ENCODE measurements at regions not wholly inside any gene's neighbourhood (a gene's known extent, or its start where the extent isn't known, plus 50 kb on each side); places are given as distances from the start of the nearest gene placed in this dataset.
"Not testable (repeated sequence)": the region's sequence is repeated elsewhere in the genome, so short reads cannot be mapped to it uniquely, and the experiment has no call there.

DNA sequence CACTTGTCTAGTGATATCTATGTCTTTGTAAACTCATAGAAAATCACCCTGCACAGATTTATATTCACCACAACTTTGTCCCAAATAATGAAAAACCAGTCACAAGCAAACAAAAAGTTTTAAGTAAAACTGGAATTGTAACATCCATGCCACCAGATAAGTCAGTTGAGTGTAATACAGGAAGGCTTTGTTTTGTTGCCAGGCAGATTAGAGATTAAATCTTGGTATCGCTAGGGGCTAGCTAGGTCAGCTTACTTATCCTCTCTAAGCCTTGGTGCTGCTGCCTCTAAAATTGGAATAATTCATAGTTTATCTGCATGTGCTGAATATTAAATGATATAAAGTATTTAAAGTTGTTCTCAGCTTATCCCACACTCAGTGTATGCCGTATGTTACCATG, 1062.5 kb downstream of the CDH9 start:
- DNase-seq (ENCODE audit: low spot score), result no peak

DNA sequence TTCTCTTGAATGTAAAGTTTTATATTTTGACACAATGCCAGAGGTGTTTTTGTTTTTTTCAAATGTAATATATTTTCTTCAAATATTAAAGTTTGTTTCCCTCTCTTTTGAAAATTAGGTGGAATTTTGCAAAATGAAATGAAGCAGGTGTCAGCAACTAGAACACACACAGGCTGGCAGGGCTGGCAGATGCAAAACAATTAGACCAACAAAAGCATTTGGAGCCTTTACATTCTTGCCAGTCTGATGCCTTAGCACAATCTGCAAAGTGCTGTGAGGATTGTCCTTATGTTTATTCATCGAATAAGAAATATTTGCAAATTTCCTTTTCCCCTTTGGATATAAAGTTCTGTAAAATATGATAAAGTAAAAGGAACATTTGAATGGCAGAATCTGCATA, 1063.9 kb downstream of the CDH9 start:
- DNase-seq (ENCODE audit: low spot score), result no peak

DNA sequence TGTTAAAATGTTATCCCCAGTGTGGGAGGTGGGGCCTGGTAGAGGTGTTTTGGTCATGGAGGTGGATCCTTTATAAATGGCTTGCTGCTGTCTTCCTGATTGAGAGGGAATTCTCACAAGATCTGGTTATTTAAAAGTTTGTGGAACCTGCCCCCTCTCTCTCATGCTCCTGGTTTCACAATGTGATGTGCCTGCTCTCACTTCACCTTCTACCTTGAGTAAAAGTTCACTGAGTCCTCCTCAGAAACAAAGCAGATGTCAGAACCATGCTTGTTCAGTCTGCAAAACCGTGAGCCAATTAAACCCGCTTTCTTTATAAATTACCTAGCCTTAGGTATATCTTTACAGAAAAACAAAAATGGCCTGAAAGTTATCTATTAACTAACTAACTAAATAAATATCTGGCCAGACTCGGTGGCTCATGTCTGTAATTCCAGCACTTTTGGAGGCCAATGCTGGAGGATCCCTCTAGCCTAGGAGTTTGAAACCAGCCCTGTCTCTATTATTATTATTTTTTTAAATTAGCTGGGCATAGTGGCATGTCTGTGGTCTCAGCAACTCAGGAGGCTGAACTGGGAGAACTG, 1067.4 kb downstream of the CDH9 start:
- no peak for DNase-seq (ENCODE audit: low spot score)

DNA sequence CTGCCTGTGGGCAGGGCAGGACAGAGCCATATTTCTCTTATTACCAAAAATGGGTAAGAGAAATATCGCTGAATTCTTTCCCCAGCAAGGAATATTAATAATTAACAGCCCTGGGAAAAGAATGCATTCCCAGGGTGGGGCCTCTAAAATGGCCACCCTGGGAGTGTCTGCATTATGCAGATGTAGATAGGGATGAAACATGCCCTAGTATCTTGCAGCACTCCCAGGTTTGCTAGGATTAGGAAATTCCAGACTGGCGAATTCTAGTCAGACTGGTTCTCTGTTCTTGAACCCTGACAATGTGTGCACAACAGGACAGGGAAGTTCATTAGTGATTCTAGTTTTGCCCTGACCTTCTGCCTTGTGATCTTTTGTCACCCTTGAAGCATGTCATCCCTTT, 1069.3 kb downstream of the CDH9 start:
- DNase-seq (ENCODE audit: low spot score), result not testable (repeated sequence)

DNA sequence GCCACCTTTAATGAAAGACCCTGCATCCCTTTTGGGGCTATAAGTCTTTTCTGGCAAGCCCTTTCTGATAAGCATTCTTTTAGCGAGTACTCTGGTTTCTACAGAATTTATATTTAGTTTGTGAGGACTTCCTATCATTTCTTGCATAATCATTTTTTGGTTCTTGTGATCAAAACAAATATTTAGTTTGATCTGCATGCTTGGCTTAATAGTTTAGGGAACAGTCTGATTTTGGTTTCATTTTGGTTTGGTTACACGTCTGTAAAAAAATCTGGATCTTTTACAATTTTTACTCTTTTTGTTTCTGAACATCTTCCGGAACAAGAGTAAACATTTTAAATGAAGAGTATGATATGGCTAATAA, 1074.4 kb downstream of the CDH9 start:
- DNase-seq (ENCODE audit: low spot score), result no peak

DNA sequence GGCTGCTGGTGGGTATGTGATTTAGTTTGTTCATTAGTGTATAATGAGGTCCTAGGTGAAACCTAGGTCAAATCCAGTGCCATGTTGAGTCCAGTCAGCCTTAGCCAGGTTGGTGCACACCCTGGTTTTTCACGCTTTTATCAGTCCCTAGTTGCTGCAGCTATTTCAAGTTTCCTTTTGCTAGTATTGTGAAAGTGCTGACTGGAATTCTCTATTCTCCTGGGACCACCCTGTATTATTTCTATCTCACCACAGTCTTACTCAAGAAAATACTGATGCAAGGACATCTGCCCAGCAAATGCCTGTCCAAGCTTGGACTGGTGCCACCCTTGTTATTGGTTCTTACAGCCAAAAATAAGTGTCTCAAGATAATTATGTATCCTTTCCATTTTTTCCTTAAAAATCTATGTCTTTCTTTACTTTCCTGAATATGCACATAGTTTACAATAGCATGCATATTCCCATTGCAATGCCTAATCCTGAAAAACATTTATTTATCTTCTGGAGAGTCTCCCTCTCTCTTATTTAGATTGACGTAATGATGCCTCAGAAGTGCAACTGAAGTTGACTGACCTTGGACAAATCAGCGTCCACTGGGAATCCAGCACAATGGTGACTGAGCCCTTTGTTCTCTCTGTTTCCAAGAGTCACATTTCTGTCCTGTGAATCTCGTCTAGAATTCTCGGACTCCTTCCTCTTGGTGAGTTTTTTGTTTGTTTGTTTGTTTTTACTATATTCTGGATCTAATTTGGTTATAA, 1075.0 kb downstream of the CDH9 start:
- no peak for DNase-seq (ENCODE audit: low spot score)

DNA sequence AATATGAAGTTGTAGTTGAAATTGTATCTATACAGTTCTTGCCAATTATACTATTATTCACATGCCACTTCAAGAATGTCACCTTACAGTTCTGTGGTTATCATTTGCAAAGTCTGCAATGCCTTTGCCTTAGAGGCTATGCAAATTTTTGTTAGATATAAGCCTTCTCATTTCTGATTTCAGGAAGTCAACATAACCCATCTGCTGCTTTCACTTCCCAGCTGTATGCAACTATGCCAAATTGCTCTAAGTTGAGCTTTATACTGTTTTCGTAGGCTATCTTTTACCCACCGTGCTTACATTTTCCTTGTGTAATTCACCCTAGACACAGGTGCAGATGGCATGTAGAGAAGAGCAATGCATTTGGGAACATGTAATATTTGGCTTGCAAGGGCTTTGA, 1083.0 kb downstream of the CDH9 start:
- no peak for DNase-seq (ENCODE audit: low spot score)

DNA sequence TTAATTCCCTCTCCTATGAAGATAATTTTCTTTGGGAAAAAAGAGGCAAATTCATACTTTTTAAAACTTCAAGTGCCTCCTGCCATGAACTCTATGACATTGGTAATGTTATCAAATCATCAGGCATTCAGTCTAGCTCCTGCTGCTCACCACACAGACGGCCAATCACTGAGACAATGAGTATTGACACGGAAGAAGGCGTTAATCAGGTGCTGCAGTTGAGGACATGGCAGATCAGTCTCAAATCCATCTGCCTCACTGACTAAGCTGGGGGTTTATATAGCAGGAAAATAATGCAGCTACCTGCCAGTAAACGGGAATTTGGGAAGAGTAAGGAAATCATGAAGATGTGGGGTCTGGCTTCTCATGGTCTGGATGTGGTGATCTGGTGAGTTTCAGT, 1087.7 kb downstream of the CDH9 start:
- DNase-seq (ENCODE audit: low spot score), result no peak

DNA sequence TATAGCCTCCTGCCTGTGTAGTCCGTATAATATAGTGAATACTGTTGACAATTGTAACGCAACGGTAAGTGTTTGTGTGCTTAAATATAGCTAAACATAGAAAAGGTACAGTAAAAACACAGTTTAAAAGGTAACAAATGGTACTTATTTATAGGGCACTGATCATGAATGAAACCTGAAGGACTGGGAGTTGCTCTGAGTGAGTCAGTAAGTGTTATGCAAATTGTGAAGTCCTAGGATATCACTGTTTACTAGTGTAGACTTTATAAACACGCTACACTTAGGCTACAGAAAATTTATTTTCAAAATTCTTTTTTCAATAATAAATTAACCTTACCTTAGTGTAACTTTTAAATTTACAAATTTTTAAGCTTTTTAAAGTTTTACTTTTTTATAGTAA, 1090.1 kb downstream of the CDH9 start:
- no peak for DNase-seq (ENCODE audit: low spot score)

DNA sequence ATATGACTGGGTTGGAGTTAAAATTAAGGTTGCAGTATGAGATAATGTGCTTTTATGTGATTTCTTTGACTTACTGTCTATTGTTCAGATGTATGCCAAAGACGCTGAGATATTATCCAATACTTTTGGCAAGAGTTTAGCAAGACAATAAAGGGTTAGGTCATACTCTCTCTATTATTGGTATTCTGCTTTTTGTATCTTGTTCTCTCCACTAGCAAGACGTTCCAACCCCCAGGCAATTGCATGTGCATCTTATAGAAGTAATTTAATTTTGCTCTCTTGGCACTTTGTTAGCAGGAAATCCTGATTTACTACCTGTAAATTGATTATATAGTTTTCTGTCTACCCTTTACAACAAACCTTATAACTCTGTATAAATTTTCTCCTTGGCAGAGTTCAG, 1093.6 kb downstream of the CDH9 start:
- DNase-seq (ENCODE audit: low spot score), result no peak

DNA sequence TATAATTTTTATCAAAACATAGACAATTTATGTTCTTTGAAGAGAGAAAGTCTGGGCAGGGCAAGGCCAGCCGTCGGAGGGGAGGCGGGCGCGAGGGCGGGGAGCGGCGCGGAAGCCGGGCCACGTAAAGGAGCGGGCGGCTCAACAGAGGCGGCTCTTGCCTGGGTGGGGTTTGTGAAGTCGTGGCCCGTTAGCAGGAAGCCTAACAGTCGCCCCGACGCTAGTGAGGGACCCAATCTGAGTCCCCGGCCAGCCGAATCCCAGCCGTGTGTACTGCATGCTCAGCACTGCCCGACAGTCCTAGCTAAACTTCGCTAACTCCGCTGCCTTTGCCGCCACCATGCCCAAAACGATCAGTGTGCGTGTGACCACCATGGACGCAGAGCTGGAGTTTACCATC, 1129.2 kb downstream of the CDH9 start:
- DNase-seq (ENCODE audit: low spot score), result no peak

DNA sequence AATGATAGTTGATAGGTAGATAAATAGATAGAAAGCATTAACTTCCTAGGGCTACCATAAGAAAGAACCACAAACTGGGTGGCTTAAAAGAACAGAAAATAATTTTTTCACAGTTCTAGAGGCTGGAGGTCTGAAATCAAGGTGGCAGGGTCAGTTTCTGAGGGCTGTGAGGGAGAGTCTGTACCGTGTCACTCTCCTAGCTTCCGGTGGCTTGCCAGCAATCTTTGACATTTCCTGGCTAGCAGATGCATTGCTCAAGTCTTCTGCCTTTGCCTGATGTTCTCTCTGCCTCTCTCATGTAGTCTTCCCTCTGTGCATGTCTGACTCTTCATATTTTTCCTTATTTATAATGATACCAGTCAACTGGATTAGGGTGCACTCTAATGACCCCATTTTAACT, 1132.7 kb downstream of the CDH9 start:
- DNase-seq (ENCODE audit: low spot score), result no peak

DNA sequence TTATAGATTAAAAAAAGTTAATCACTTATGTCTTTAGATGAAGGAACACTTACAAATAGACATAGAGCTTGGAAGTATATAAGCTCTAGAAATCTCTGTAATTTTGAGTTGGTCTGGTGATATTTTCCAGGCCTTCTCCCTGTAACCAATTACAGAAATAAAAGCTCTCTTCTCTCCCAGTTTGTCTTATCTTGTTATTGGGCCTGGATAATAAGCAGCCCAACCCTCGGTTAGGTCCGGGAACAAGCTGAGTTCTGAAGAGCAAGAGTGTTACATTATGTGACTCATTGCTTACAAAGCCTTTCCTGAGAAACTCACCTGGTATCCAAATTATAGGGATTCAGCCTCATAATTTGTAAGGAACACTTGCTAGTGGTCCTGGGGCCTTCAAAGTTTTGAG, 1146.2 kb downstream of the CDH9 start:
- DNase-seq (ENCODE audit: low spot score), result no peak

DNA sequence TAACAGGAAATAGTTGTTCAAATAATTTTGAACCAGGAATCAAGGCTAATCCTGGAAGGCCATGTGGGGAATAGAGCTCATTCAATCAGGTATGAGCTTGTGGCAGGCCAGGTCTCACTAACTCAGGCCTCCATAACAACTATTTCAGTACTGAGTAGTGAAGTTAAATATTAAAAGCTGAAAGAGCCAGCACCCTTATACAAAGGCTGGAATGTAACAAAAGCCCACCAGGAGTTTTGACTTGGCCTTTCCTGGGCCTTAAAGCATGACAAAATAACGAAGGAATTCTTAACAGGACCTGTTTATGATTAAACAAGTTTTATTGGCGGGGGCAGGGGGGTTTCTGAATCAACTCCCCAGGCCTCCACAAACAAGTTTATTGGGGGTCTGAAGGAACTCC, 1146.7 kb downstream of the CDH9 start:
- no peak for DNase-seq (ENCODE audit: low spot score)

DNA sequence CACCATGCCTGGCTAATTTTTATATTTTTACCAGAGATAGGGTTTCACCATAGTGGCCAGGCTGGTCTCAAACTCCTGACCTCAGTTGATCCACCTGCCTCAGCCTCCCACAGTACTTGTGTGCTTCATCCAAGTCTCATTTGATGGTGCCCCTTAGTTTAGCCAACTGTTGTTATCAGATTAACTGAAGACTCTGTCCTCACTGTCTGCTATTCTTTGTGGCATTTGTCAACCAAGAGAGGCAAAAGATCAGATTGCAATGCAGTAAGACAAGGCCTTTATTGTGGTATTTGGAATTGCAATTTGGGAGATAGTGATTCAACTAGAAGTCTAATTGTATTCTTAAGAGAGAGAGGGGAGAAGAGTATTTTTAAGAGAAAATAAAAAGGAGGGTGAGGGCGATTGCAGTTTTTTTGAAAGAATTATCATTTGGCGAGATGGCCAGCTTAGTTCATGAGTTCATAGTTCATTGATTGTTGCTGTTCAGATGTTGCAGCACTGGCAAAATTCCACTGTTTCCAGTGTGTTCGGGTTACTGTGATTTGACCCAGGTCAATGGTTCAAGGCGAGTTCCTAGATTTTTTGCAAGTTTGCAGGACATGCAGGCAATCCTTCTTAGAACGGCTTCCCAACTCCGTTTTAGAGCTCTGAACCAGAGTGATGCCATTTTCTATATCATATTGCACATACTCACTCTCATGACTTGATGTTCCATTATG, 1156.9 kb downstream of the CDH9 start:
- no peak for DNase-seq (ENCODE audit: low spot score)

DNA sequence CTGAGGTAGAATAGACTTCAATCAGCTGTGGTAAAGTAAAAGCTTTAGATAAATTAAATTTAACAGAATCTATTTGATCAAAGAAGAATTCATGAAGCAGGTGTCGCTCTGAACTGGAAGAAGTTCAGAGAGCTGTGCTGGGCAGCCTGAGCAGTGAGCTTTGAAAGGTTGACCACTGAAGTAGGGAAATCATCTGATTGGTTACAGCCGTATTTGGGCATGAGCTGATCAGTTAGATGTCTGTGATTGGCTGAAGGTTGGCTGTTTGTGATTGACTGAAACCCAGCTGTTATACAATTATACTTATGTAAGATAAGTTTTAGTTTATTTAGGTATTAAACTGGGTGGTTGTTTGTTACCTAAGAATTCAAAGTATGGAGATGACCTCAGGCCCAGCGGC, 1174.6 kb downstream of the CDH9 start:
- DNase-seq (ENCODE audit: low spot score), result no peak

DNA sequence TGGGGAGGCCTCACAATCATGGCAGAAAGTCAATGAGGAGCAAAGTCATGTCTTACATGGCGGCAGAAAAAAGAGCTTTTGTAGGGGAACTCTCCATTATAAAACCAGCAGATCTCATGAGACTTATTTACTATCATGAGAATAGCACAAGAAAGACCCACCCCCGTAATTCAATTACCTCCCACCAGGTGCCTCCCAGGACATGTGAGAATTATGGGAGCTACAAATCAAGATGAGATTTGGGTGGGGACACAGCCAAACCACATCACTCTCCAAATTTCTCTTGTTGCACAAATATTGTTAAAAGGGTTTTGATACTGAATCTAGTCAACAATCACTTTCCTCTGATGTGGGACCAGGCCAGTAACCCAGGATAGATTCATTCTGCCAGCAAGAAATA, 1176.1 kb downstream of the CDH9 start:
- DNase-seq (ENCODE audit: low spot score), result no peak

DNA sequence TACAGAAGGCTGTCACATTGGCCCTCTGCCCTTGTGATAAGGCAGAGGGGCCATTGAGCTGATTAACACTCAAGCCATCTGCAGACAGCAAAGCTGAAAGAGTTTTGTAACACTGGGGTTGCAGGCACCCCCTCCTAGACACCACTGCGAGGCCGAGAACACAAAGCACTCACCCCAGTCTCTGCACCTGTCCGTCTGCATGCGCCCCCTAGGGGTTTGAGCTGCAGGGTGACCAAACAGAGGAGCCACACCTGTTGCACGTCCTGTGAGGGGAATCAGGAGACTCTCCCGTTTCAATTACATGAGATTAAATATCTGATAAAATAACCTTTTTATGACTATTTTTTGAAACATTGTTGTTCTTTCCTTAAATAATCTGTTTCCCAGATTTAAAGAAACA, 1180.4 kb downstream of the CDH9 start:
- no peak for DNase-seq (ENCODE audit: low spot score)

DNA sequence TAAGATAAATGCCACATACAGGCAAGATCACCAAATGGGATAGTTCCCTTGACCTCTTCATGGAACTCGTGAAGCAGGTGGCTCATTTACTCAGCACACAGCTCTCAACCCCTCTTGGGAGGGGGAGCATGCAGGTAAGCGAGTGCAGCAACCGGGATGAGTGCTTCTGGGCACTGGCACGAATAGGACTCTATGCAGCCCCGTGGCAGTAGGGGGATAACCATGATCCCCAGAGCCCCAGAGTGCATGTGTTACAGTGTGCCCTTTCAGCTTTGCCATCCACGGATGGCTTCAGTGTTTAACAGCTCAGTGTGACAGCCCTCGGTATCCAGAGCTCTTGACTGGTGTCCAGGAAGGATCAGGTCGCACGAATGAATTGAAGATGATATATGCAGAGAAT, 1187.1 kb downstream of the CDH9 start:
- no peak for DNase-seq (ENCODE audit: low spot score)

DNA sequence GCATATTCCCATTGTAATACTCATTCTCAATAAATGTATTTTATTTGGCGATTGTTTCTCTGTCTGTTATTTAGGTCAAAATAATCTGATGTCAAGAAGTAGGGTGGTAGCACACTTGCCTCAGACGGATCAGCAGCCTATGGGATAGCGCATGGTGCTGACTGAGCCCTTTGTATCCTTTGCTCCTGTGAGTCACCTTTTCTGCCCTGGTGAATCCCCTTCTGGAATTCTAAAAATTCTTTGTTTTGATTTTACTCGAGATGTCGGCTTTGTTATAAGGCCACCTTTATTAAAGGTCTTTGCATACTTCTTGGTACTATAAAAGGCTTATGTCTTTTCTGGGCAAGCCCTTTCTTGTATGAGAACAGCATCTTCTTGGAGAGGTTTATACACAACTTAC, 1187.8 kb downstream of the CDH9 start:
- no peak for DNase-seq (ENCODE audit: low spot score)

DNA sequence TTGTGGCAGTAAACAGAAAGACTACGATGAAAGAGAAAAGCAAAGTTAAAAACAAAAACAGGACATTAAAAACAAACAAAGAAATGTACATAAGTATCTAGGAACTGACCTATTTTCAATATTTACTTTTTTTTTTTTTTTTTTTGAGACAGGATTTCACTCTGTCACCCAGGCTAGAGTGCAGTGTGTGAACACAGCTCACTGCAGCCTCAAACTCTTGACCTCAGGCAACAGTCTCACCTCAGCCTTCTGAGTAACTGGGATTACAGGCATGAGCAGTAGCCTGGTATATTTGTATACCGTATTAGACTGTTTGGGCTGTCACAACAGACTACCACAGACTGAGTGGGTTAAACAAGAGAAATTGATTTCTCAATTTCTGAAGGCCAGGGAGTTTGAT, 1189.1 kb downstream of the CDH9 start:
- no peak for DNase-seq (ENCODE audit: low spot score)

DNA sequence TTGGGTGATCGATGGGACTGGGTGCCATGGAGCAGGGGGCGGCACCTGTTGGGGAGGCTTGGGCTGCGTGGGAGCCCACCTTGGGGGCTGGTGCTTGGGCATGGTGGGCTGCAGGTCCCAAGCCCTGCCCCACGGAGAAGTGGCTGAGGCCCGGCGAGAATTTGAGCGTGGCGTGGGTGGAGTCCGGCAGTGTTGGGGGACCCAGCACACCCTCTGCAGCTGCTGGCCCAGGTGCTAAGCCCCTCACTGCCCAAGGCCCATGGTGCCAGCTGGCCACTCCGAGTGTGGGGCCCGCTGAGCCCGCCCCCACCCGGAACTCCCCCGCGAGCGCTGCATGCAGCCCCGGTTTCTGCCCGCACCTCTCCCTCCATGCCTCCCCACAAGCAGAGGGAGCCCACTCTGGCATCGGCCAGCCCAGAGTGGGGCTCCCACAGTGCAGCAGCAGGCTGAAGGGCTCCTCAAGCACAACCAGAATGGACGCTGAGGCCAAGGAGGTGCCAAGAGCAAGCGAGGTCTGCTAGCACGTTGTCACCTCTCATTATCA, 1178.6 kb upstream of the CDH10 start:
- DNase-seq (ENCODE audit: low spot score), result no peak
